ENCODE measurements at regions not wholly inside any gene's neighbourhood (a gene's known extent, or its start where the extent isn't known, plus 50 kb on each side); places are given as distances from the start of the nearest gene placed in this dataset.

- H3K4me3 ChIP-seq = no peak overlapping the region
- no peaks in the 10 kb centered on the region for H4K20me1 ChIP-seq (replicated peaks; ENCODE audit: insufficient read depth)
- H3F3A ChIP-seq (replicated peaks; ENCODE audit: low read depth) = no peaks in the 10 kb centered on the region
- no peaks in the 10 kb centered on the region for H3K4me1 Mint-ChIP-seq
- no peaks in the 10 kb centered on the region for H3K27me3 Mint-ChIP-seq (ENCODE audit: insufficient read depth, low read depth, poor library complexity)
- no peak overlapping the region for H3K4me2 ChIP-seq
- H3K9me2 ChIP-seq (ENCODE audit: insufficient read depth) = no peaks in the 10 kb centered on the region; the same call in 1 of the 2 replicates
- no peaks in the 10 kb centered on the region for H3K27me3 ChIP-seq (ENCODE audit: insufficient read depth)
- H2AFZ ChIP-seq = no peak overlapping the region
- H3K27ac Mint-ChIP-seq = no peak overlapping the region
- no peaks in the 10 kb centered on the region for H3K79me2 ChIP-seq (replicated peaks; ENCODE audit: insufficient read depth)
- no peak for DNase-seq (ENCODE audit: low spot score)
- no peaks in the 10 kb centered on the region for H3K36me3 Mint-ChIP-seq (ENCODE audit: low read depth)
- no peaks in the 10 kb centered on the region for H3K4me1 ChIP-seq (ENCODE audit: insufficient read depth)
- H3K9me3 Mint-ChIP-seq = no peaks in the 10 kb centered on the region
- no peaks in the 10 kb centered on the region for H3K36me3 ChIP-seq (ENCODE audit: insufficient read depth)
- ATAC-seq = no peak
- TF ChIP-seq, protein P1, sequence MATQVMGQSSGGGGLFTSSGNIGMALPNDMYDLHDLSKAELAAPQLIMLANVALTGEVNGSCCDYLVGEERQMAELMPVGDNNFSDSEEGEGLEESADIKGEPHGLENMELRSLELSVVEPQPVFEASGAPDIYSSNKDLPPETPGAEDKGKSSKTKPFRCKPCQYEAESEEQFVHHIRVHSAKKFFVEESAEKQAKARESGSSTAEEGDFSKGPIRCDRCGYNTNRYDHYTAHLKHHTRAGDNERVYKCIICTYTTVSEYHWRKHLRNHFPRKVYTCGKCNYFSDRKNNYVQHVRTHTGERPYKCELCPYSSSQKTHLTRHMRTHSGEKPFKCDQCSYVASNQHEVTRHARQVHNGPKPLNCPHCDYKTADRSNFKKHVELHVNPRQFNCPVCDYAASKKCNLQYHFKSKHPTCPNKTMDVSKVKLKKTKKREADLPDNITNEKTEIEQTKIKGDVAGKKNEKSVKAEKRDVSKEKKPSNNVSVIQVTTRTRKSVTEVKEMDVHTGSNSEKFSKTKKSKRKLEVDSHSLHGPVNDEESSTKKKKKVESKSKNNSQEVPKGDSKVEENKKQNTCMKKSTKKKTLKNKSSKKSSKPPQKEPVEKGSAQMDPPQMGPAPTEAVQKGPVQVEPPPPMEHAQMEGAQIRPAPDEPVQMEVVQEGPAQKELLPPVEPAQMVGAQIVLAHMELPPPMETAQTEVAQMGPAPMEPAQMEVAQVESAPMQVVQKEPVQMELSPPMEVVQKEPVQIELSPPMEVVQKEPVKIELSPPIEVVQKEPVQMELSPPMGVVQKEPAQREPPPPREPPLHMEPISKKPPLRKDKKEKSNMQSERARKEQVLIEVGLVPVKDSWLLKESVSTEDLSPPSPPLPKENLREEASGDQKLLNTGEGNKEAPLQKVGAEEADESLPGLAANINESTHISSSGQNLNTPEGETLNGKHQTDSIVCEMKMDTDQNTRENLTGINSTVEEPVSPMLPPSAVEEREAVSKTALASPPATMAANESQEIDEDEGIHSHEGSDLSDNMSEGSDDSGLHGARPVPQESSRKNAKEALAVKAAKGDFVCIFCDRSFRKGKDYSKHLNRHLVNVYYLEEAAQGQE (IDR thresholded peaks at IDR 0.05; ENCODE audit: unreplicated experiment) = no peak
- TF ChIP-seq ZNF114 (CRISPR knock-in tag; IDR thresholded peaks at IDR 0.05) (no peak), STAT1 (IDR thresholded peaks at IDR 0.05; ENCODE audit: unreplicated experiment) (no peak), CTCF (conservative IDR thresholded peaks at IDR 0.05; ENCODE audit: low read depth in 2 of 2) (no peak), EZH2 (IDR thresholded peaks at IDR 0.05; ENCODE audit: low read depth, unreplicated experiment) (no peak), JUNB (IDR thresholded peaks at IDR 0.05; ENCODE audit: unreplicated experiment) (no peak), ETS1 (IDR thresholded peaks at IDR 0.05) (no peak), ZNF462 (CRISPR knock-in tag; IDR thresholded peaks at IDR 0.05) (no peak), POLR2AphosphoS5 (IDR thresholded peaks at IDR 0.05; ENCODE audit: low read depth) (no peak), ZNF331 (CRISPR knock-in tag; IDR thresholded peaks at IDR 0.05; ENCODE audit: low read depth) (no peak), CREB1 (CRISPR knock-in tag; IDR thresholded peaks at IDR 0.05; ENCODE audit: low read depth) (no peak), EZH2phosphoT487 (IDR thresholded peaks at IDR 0.05; ENCODE audit: unreplicated experiment) (no peak), NANOG (IDR thresholded peaks at IDR 0.05; ENCODE audit: borderline replicate concordance) (no peak)
- no peak overlapping the region for H3K4me3 Mint-ChIP-seq
- H3K27ac ChIP-seq (ENCODE audit: low read depth) = no peak overlapping the region
These were observed 296.0 kb upstream of the ADAMTS9 start for GRCh38 chr3:64983583-64984359.
